Endothelial cell of umbilical vein (primary cell): ENCODE measurements at regions not wholly inside any gene's neighbourhood (a gene's known extent, or its start where the extent isn't known, plus 50 kb on each side); places are given as distances from the start of the nearest gene placed in this dataset.

Experiments used
- BruUV-seq: library from RNA; stranded (reverse); fragments of 400-500 nt; replicated peaks from 2 replicates; lab custom pipeline; 2021; lab: Mats Ljungman, UMichigan
- CTCF ChIA-PET: fragments of 300-600, 350-600 bp; sonication (Branson Sonifier 250); formaldehyde crosslinking; loops from one replicate; lab custom pipeline; 2021; ENCODE audit warnings: antibody characterized with exemption, inconsistent platforms; lab: Charles Lee
- POLR2A ChIA-PET: fragments of 300-600, 350-600 bp; sonication (Branson Sonifier 250); formaldehyde crosslinking; loops from one replicate; lab custom pipeline; 2021; ENCODE audit warnings: antibody characterized with exemption, inconsistent platforms; lab: Charles Lee
- DNase-seq: peaks from one replicate; pipeline ENCODE4 v3.0.0-alpha.2; 2011; ENCODE audit warnings: low read depth, low spot score
- FAIRE-seq: peaks from 2 replicates; lab custom pipeline; 2011; peaks lifted over from hg19 to GRCh38; lab: Jason Lieb, UNC
- H2AFZ ChIP-seq: 2 replicates; pipeline ENCODE4 v1.6.0; 2012; ENCODE audit warnings: low read depth, low read length, control low read depth, inconsistent platforms
- H3K27ac ChIP-seq: 2 replicates; pipeline ENCODE4 v1.5.1; 2011; ENCODE audit warnings: low read depth, mild to moderate bottlenecking, control low read depth, low read length, moderate library complexity; ENCODE audit not compliant: insufficient read depth
- H3K27me3 ChIP-seq, 2 experiments: 2 replicates each; pipeline versions ENCODE4 v1.6.0 to v1.6.1; 2011; ENCODE audit warnings: low read length in 2 of 2, mixed read lengths in 1 of 2; ENCODE audit not compliant: control insufficient read depth in 2 of 2, insufficient read depth in 2 of 2
- H3K36me3 ChIP-seq, 2 experiments: 2 replicates in 1 of 2; 3 replicates in 1 of 2; pipeline ENCODE4 v1.5.1; 2011; ENCODE audit warnings: low read length in 2 of 2, mild to moderate bottlenecking in 1 of 2, moderate library complexity in 1 of 2; ENCODE audit not compliant: control insufficient read depth in 2 of 2, insufficient read depth in 2 of 2; ENCODE audit errors: extremely low read depth in 1 of 2
- H3K4me1 ChIP-seq: 3 replicates; pipeline ENCODE4 v1.5.1; 2011; ENCODE audit warnings: mild to moderate bottlenecking, low read length; ENCODE audit not compliant: control insufficient read depth, insufficient read depth; ENCODE audit errors: extremely low read depth
- H3K4me2 ChIP-seq: 2 replicates; pipeline ENCODE4 v1.6.1; 2011; ENCODE audit warnings: low read length, control low read depth, mixed read lengths; ENCODE audit not compliant: insufficient read depth
- H3K4me3 ChIP-seq, 3 experiments: fragments of 200-600 bp in 1 of 3; sonication (generic), shearing (Covaris generic) in 1 of 3; replicated peaks in 1 of 3; 2 replicates each; pipeline ENCODE4 v1.5.1; 2011 to 2016; ENCODE audit warnings: control low read depth in 3 of 3, low read length in 3 of 3, mild to moderate bottlenecking in 2 of 3, inconsistent platforms in 1 of 3, low read depth in 1 of 3, moderate library complexity in 1 of 3; ENCODE audit not compliant: insufficient read depth in 1 of 3
- H3K79me2 ChIP-seq: 2 replicates; pipeline ENCODE4 v1.6.0; 2012; ENCODE audit warnings: low read length, inconsistent platforms; ENCODE audit not compliant: control insufficient read depth, insufficient read depth
- H3K9ac ChIP-seq: replicated peaks from 2 replicates; pipeline ENCODE3; 2011; ENCODE audit warnings: low read length, control low read depth; ENCODE audit not compliant: insufficient read depth; ENCODE audit errors: extremely low read depth
- H3K9me1 ChIP-seq: replicated peaks from 3 replicates; pipeline ENCODE4 v1.6.0; 2011; ENCODE audit warnings: mild to moderate bottlenecking, low read length; ENCODE audit not compliant: control insufficient read depth, insufficient read depth; ENCODE audit errors: extremely low read depth
- H3K9me3 ChIP-seq: replicated peaks from 2 replicates; pipeline ENCODE4 v1.5.1; 2012; ENCODE audit warnings: low read length, inconsistent platforms; ENCODE audit not compliant: control insufficient read depth, insufficient read depth
- H4K20me1 ChIP-seq: replicated peaks from 2 replicates; pipeline ENCODE3; 2011; ENCODE audit warnings: mild to moderate bottlenecking, low read length; ENCODE audit not compliant: control insufficient read depth, insufficient read depth; ENCODE audit errors: extremely low read depth
- CTCF ChIP-seq, 2 donors: IDR thresholded peaks; 1 replicate in 1 of 2; 2 replicates in 1 of 2; pipeline ENCODE4 v1.5.1; 2011; ENCODE audit warnings: low read length in 2 of 2, mild to moderate bottlenecking in 2 of 2, moderate library complexity in 2 of 2, control low read depth in 1 of 2, inconsistent platforms in 1 of 2, low read depth in 1 of 2; ENCODE audit not compliant: insufficient read depth in 1 of 2; ENCODE audit errors: extremely low read depth in 1 of 2
- EZH2 ChIP-seq: IDR thresholded peaks from 2 replicates; pipeline ENCODE4 v1.6.1; 2012; ENCODE audit warnings: borderline replicate concordance, low read depth, mild to moderate bottlenecking, moderate library complexity, low read length, inconsistent platforms; ENCODE audit not compliant: severe bottlenecking
- FOS ChIP-seq: IDR thresholded peaks from 2 replicates; pipeline ENCODE4 v1.6.1; 2011; ENCODE audit warnings: mild to moderate bottlenecking, low read length, moderate library complexity, borderline replicate concordance; ENCODE audit not compliant: insufficient read depth
- GATA2 ChIP-seq: IDR thresholded peaks from 2 replicates; pipeline ENCODE4 v1.7.0; 2011; ENCODE audit warnings: low read depth, mild to moderate bottlenecking, moderate library complexity, mixed read lengths, low read length; ENCODE audit not compliant: insufficient read length, insufficient read depth
- JUN ChIP-seq: IDR thresholded peaks from 2 replicates; pipeline ENCODE4 v1.6.1; 2011; ENCODE audit warnings: borderline replicate concordance, low read depth; ENCODE audit not compliant: insufficient read length, insufficient read depth
- MAX ChIP-seq: IDR thresholded peaks from 2 replicates; pipeline ENCODE4 v1.6.1; 2011; ENCODE audit not compliant: insufficient read depth, insufficient read length
- MYC ChIP-seq: IDR thresholded peaks from one replicate; pipeline ENCODE4 v1.6.1; 2011; ENCODE audit warnings: mild to moderate bottlenecking, low read depth, low read length
- POLR2A ChIP-seq: IDR thresholded peaks from 2 replicates; pipeline ENCODE4 v1.6.1; 2012; ENCODE audit warnings: low read depth, mild to moderate bottlenecking, control low read depth, low read length
- POLR2AphosphoS5 ChIP-seq: IDR thresholded peaks from 2 replicates; pipeline ENCODE4 v1.6.1; 2012; ENCODE audit warnings: low read depth, mild to moderate bottlenecking, control low read depth, low read length, moderate library complexity; ENCODE audit not compliant: insufficient read depth
- dilution Hi-C: fragments of 300-500 bp; cut with MboI; formaldehyde crosslinking; loops from one replicate; pipeline ENCODE4 v1.15.0; 2019; ENCODE audit warnings: low sequenced_read_pairs; ENCODE audit not compliant: extremely low pct_ligation_motif_present
- intact Hi-C: fragments of 100-400 bp; cut with micrococcal nuclease; formaldehyde crosslinking; loops from one replicate; pipeline ENCODE4 v1.10.0; 2022

DNA sequence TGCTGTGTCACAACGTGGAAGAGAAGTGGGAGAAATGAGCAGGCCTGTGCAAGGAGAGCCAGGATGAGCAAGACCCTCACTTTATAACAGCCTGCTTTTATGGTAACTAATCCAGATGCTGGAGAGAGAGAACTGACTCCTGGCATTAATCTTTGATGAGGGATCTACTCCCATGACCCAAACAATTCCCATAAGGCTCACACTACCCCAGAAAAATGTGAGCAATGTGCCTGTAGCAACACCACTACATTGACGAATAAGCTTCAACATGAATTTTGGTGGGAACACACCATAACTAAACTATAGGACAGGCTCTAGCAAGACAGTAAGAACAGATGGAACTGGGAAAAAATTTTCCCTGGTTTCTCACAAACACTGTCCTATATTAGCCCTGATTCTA lies 173.6 kb upstream of the PRSS58 start:
- no TSS peak for BruUV-seq
- Histone ChIP-seq H3K27ac (no peak overlapping the region), H3K4me1 (peaks cover 1% of the 10 kb centered on the region), H4K20me1 (no peaks in the 10 kb centered on the region), H3K9me3 (no peaks in the 10 kb centered on the region), H3K79me2 (no peaks in the 10 kb centered on the region), H3K27me3 (peaks cover 10% of the 10 kb centered on the region in 2 experiments), H3K4me2 (no peak overlapping the region), H3K9ac (no peak overlapping the region), H3K36me3 (no peaks in the 10 kb centered on the region), H3K4me3 (no peak overlapping the region), H3K9me1 (no peaks in the 10 kb centered on the region), H2AFZ (no peak overlapping the region)
- DNase-seq (no peak), FAIRE-seq (no peak)
- TF ChIP-seq POLR2A (no peak), MAX (no peak), JUN (no peak), POLR2AphosphoS5 (no peak), CTCF (IDR thresholded peaks at IDR 0.05; ENCODE audit: extremely low read depth in 1 of 2, insufficient read depth in 1 of 2, low read depth in 1 of 2, low read length in 2 of 2) (no peak), EZH2 (no peak), FOS (no peak), GATA2 (no peak), MYC (no peak)
- ChIA-PET POLR2A (no interaction called here), CTCF (no interaction called here)
- dilution Hi-C loops = no loop called here
- intact Hi-C loops = no loop called here
